ENCODE measurements at regions not wholly inside any gene's neighbourhood (a gene's known extent, or its start where the extent isn't known, plus 50 kb on each side); places are given as distances from the start of the nearest gene placed in this dataset.

DNA sequence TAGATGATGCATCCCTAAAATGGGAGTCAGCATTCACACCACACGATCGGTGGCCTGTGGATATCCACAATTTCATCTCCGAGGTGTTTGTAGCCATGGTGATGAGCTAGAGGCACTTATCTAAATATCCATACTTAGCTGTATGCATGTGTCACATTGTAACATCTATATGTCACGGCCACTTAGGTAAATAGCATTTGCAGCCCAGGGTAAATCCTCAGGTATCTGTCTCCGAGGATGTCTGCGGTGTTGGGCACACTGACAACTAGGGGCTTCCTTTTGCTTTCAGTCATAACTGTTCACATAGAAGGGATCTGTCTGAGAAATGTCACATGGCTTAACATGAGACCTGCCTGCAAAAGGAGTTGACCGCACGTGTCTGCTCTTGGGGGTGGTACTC is 455.2 kb upstream of the ZFHX3 start:
- Histone ChIP-seq H3K9ac (ENCODE audit: low read depth, low read length) (no peak overlapping the region), H3K4me2 (ENCODE audit: low read length) (no peak overlapping the region), H3K9me3 (replicated peaks; ENCODE audit: low read length) (no peaks in the 10 kb centered on the region), H3K36me3 (ENCODE audit: insufficient read depth, low read length) (no peaks in the 10 kb centered on the region), H3K27me3 (ENCODE audit: control insufficient read depth, insufficient read depth, low read length) (peaks cover 11% of the 10 kb centered on the region), H3K4me1 (ENCODE audit: control insufficient read depth, insufficient read depth, low read length) (no peaks in the 10 kb centered on the region), H3K4me3 (ENCODE audit: low read length) (no peak overlapping the region)

DNA sequence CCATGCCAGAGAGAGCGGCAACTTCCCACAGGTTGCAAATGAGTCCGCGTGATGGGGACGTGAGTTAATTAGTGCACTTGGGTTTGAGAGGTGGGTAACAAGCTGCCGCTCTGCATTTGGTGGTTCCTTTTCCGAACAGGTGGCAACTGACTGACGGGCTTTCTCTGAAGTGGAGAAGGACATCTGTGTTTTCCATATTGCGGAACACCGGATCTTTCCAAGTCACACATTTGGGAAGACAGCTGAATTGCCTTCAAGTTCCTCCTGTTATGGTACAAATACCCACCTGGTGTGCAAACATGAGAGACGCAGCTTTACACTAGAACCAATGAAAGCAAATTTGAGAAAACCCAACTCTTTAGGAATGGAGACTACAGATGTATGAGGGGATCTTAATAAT is 451.3 kb upstream of the ZFHX3 start:
- Histone ChIP-seq H3K4me2 (ENCODE audit: low read length) (no peak overlapping the region), H3K4me3 (ENCODE audit: low read length) (no peak overlapping the region), H3K4me1 (ENCODE audit: control insufficient read depth, insufficient read depth, low read length) (no peaks in the 10 kb centered on the region), H3K9me3 (replicated peaks; ENCODE audit: low read length) (no peaks in the 10 kb centered on the region), H3K36me3 (ENCODE audit: insufficient read depth, low read length) (no peaks in the 10 kb centered on the region), H3K9ac (ENCODE audit: low read depth, low read length) (no peak overlapping the region), H3K27me3 (ENCODE audit: control insufficient read depth, insufficient read depth, low read length) (no peaks in the 10 kb centered on the region)

DNA sequence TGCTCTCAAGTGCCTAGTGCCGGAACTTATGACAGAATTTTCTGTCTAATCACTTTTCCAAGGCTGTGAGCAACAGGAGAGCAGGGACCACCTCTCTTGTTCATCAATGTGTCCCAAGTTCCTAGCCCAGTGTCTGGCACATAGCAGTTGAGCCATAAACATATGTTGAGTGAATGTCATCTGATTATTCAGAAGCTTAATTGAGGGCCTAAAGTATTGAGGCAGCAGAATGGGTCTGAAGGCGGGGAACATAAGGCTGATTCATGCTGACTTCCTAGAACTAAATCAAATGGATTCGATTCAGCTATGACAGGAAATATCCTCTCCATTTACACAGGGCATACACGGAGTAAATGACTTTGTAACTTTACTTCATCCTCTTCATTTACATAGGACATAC is 438.0 kb upstream of the ZFHX3 start:
- Histone ChIP-seq H3K4me3 (ENCODE audit: low read length) (no peak overlapping the region), H3K9me3 (replicated peaks; ENCODE audit: low read length) (no peaks in the 10 kb centered on the region), H3K4me2 (ENCODE audit: low read length) (no peak overlapping the region), H3K36me3 (ENCODE audit: insufficient read depth, low read length) (no peaks in the 10 kb centered on the region), H3K27me3 (ENCODE audit: control insufficient read depth, insufficient read depth, low read length) (peaks cover 28% of the 10 kb centered on the region), H3K4me1 (ENCODE audit: control insufficient read depth, insufficient read depth, low read length) (peaks cover 4% of the 10 kb centered on the region), H3K9ac (ENCODE audit: low read depth, low read length) (no peak overlapping the region)

DNA sequence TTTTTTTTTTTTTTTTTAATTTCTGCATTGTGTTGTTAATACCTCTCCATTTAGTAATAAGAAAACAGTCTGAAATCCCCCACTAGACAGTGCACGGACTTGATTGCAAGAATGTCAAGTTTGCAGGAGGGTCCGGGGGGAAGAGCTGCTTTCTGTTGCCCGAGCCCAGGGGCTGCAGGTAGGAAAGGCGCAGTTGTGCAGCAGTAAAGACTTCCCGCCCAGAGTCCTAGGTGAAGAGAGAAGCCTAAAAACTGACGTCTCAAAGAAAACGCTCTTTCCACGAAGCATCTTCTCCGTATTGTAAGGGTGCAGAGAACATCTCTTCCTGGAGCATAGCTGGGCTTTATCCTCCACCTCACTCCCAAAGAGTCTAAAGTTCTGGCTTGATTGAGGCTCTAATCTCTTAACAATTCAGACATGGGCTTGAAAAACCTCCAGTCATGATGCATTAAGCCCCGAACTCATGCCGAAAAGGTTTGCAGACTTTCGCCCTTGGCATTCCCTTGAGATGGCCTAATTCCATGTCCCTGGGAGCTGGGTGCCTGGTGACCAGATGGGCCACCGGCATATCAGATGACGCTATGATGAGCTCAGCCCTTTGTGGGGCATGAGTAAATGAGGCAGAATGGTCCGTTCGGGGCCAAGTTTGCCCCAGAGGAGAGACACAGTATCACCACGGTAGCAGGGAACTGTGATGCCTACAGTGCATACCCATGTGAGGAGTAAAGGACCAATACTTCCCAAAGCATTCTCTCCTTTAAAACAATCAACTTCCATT is 436.2 kb upstream of the ZFHX3 start:
- H3K4me3 ChIP-seq (ENCODE audit: low read length): no peak overlapping the region
- no peaks in the 10 kb centered on the region for H3K9me3 ChIP-seq (replicated peaks; ENCODE audit: low read length)
- H3K27me3 ChIP-seq (ENCODE audit: control insufficient read depth, insufficient read depth, low read length): peaks cover 33% of the 10 kb centered on the region
- H3K4me2 ChIP-seq (ENCODE audit: low read length): no peak overlapping the region
- no peaks in the 10 kb centered on the region for H3K36me3 ChIP-seq (ENCODE audit: insufficient read depth, low read length)
- H3K9ac ChIP-seq (ENCODE audit: low read depth, low read length): no peak overlapping the region
- H3K4me1 ChIP-seq (ENCODE audit: control insufficient read depth, insufficient read depth, low read length): peaks cover 4% of the 10 kb centered on the region

DNA sequence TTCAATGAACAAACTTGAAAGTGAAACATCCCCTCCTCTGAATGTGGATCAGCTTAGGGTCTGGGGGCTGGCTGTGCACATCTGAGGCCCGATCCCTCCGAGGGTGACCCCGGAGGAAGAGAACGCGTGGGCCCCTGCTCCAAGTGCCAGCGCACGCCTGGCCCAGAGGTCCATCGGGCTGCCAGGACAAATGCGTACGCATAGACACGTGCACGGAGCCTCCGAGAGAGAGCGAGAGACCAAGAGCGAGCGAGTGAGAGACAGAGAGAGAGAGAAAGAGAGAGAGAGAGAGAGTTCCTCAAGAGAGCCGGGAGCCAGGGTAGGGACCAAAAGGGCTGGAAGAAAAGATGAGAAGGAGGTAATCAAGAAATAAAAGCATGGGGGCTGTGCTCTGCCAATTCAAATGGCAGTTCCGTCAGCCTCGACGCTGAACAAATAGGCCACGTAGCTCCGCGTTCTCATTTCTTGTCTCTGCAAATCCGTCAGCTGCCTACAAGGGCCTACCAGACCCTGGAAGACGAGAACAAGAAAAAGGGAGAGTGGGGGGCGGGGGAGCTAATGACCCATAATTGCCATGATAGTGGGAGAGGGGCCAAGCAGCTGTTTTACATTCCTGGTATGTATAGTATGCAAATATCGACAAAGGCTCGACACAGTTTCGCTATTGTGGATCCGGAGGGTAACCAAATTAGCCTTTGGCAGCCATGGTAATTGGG is 435.3 kb upstream of the ZFHX3 start:
- Histone ChIP-seq H3K4me1 (ENCODE audit: control insufficient read depth, insufficient read depth, low read length) (peaks cover 4% of the 10 kb centered on the region), H3K4me3 (ENCODE audit: low read length) (peak overlapping the region; percentile 50), H3K9ac (ENCODE audit: low read depth, low read length) (no peak overlapping the region), H3K9me3 (replicated peaks; ENCODE audit: low read length) (no peaks in the 10 kb centered on the region), H3K4me2 (ENCODE audit: low read length) (peak overlapping the region; percentile 71), H3K27me3 (ENCODE audit: control insufficient read depth, insufficient read depth, low read length) (peaks cover 33% of the 10 kb centered on the region), H3K36me3 (ENCODE audit: insufficient read depth, low read length) (no peaks in the 10 kb centered on the region)

DNA sequence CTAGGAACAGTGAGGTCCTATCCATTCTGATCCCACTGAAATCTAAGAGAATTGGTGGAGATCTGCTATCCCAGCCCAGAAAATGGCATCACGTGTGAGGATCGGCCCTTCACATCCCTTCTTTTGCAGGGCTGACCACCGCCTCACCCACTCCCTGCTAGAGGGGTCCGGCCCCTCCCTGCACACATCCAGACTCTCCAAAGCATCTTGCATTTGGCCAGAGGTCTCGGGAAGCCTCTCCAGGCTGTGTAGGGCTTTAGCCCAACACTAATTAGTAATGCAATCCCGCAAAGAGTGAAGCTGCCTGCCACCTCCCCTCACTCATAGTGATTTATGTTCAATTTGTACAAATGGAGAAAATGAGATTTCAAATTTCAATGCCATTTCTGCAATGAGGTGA is 434.4 kb upstream of the ZFHX3 start:
- no peak overlapping the region for H3K4me3 ChIP-seq (ENCODE audit: low read length)
- peaks cover 33% of the 10 kb centered on the region for H3K27me3 ChIP-seq (ENCODE audit: control insufficient read depth, insufficient read depth, low read length)
- no peak overlapping the region for H3K4me2 ChIP-seq (ENCODE audit: low read length)
- peaks cover 4% of the 10 kb centered on the region for H3K4me1 ChIP-seq (ENCODE audit: control insufficient read depth, insufficient read depth, low read length)
- no peaks in the 10 kb centered on the region for H3K9me3 ChIP-seq (replicated peaks; ENCODE audit: low read length)
- no peaks in the 10 kb centered on the region for H3K36me3 ChIP-seq (ENCODE audit: insufficient read depth, low read length)
- no peak overlapping the region for H3K9ac ChIP-seq (ENCODE audit: low read depth, low read length)

DNA sequence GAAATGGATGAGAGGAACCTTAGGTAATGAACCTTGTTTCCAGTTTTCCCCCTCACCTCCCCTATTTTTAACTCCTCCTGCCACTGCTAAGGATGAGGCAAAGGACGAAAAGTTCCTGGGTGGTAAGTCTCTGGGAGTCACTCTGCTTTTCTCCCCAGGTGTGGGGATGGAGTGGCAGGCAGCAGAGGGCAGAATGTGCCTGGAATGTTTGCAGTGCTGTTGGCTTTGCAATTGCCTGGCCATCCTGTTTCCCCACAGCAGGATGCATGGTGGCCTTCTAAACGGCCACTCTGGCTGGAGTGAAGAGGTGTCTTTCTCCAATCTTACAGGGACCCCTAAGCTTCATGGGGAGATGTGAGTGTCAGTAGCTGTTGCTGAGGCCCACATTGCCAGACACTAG is 432.5 kb upstream of the ZFHX3 start:
- no peak overlapping the region for H3K4me3 ChIP-seq (ENCODE audit: low read length)
- H3K4me2 ChIP-seq (ENCODE audit: low read length): no peak overlapping the region
- H3K9ac ChIP-seq (ENCODE audit: low read depth, low read length): no peak overlapping the region
- peaks cover 33% of the 10 kb centered on the region for H3K27me3 ChIP-seq (ENCODE audit: control insufficient read depth, insufficient read depth, low read length)
- no peaks in the 10 kb centered on the region for H3K9me3 ChIP-seq (replicated peaks; ENCODE audit: low read length)
- H3K36me3 ChIP-seq (ENCODE audit: insufficient read depth, low read length): no peaks in the 10 kb centered on the region
- peaks cover 4% of the 10 kb centered on the region for H3K4me1 ChIP-seq (ENCODE audit: control insufficient read depth, insufficient read depth, low read length)

DNA sequence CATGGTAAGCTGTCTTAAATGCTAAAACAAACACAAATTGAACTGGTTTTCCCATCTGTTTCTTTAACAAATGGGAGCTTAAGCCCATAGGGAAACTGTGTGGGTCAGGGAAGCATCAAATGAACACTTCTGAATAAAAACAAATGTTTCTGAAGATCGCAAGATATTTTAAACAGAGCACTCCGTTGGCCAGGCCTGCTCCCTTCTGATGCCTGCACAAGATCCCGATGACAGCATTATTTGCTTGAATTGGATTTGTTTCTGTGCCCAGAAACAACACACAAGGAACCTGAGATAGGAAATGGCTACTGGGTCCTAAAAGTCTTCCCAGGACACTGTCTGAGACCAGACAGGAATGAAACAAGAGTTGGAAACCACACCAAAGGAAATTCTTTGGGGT is 425.8 kb upstream of the ZFHX3 start:
- Histone ChIP-seq H3K4me2 (ENCODE audit: low read length) (no peak overlapping the region), H3K4me1 (ENCODE audit: control insufficient read depth, insufficient read depth, low read length) (no peaks in the 10 kb centered on the region), H3K9me3 (replicated peaks; ENCODE audit: low read length) (no peaks in the 10 kb centered on the region), H3K27me3 (ENCODE audit: control insufficient read depth, insufficient read depth, low read length) (peaks cover 12% of the 10 kb centered on the region), H3K36me3 (ENCODE audit: insufficient read depth, low read length) (no peaks in the 10 kb centered on the region), H3K4me3 (ENCODE audit: low read length) (no peak overlapping the region), H3K9ac (ENCODE audit: low read depth, low read length) (no peak overlapping the region)

DNA sequence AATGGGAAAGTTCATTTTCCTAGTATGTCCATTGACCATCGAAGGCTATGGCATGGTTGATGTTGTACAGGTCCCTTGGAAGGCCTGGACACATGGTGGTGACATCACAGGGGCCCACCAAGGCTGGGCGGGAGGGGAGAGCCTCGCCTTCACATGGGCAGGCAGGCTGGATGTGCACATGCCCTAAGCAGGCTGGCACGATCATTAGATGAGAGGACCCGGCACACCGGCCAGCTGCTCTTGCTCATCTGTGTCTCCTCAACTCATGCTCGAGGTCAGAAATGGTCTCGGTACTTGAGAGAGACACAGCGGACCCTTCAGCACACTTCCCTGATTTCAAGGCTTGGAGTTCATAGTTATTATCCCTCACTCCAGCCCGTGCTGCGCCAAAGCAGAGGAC is 416.9 kb upstream of the ZFHX3 start:
- Histone ChIP-seq H3K9ac (ENCODE audit: low read depth, low read length) (no peak overlapping the region), H3K4me1 (ENCODE audit: control insufficient read depth, insufficient read depth, low read length) (no peaks in the 10 kb centered on the region), H3K4me2 (ENCODE audit: low read length) (no peak overlapping the region), H3K4me3 (ENCODE audit: low read length) (no peak overlapping the region), H3K9me3 (replicated peaks; ENCODE audit: low read length) (no peaks in the 10 kb centered on the region), H3K27me3 (ENCODE audit: control insufficient read depth, insufficient read depth, low read length) (peaks cover 45% of the 10 kb centered on the region), H3K36me3 (ENCODE audit: insufficient read depth, low read length) (no peaks in the 10 kb centered on the region)

DNA sequence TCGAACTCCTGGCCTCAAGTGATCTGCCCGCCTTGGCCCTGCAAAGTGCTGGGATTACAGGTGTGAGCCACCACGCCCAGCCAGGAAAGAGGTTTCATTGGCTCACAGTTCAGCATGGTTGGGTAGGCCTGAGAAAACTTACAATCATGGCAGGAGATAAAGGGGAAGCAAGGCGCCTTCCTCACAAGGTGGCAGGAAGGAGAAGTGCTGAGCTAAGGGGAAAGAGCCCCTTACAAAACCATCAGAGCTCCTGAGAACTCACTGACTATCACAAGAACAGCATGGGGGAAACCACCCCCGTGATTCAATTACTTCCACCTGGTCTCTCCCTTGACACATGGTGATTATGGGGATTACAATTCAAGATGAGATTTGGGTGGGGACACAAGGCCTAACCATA is 411.7 kb upstream of the ZFHX3 start:
- Histone ChIP-seq H3K4me3 (ENCODE audit: low read length) (no peak overlapping the region), H3K9me3 (replicated peaks; ENCODE audit: low read length) (no peaks in the 10 kb centered on the region), H3K36me3 (ENCODE audit: insufficient read depth, low read length) (no peaks in the 10 kb centered on the region), H3K4me2 (ENCODE audit: low read length) (no peak overlapping the region), H3K9ac (ENCODE audit: low read depth, low read length) (no peak overlapping the region), H3K4me1 (ENCODE audit: control insufficient read depth, insufficient read depth, low read length) (no peaks in the 10 kb centered on the region), H3K27me3 (ENCODE audit: control insufficient read depth, insufficient read depth, low read length) (peaks cover 11% of the 10 kb centered on the region)

DNA sequence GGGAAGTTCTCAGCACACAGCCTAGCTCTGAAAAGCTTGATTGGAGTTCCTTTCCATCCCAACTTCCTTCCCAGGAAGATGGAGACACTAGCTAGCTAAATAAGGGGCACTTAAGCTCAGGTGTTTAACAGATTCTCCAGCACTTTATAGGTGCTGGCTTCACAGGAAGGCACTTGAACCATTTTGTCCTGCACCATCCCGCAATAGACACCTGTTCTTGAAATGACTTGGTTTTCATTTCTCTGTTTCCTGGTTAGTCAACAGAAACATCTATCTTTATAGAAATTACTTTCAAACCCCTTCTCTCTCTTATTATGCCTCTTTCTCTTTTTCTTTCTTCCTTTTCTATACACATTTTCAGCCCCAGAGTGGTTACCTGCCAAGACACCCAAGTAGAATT is 409.9 kb upstream of the ZFHX3 start:
- H3K36me3 ChIP-seq (ENCODE audit: insufficient read depth, low read length): no peaks in the 10 kb centered on the region
- no peak overlapping the region for H3K9ac ChIP-seq (ENCODE audit: low read depth, low read length)
- no peak overlapping the region for H3K4me3 ChIP-seq (ENCODE audit: low read length)
- no peaks in the 10 kb centered on the region for H3K4me1 ChIP-seq (ENCODE audit: control insufficient read depth, insufficient read depth, low read length)
- no peaks in the 10 kb centered on the region for H3K27me3 ChIP-seq (ENCODE audit: control insufficient read depth, insufficient read depth, low read length)
- H3K9me3 ChIP-seq (replicated peaks; ENCODE audit: low read length): no peaks in the 10 kb centered on the region
- no peak overlapping the region for H3K4me2 ChIP-seq (ENCODE audit: low read length)

DNA sequence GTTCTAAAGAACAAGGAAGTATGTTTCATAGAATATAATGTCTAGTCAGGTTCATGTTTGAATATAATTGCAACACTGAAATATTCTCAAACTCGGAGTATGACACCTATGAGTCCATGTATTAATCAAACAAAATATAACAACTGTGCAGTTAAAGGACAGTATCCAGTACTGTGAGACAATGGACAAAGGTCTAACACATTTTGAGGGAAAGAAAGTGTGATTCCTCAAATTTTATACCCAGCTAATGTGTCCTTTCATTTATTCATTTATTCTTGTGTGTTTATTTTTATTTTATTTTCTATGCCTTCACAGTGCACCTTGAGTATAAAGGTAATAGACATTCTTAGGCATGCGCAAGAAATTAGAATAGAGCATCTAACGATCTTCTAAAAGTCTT is 401.0 kb upstream of the ZFHX3 start:
- Histone ChIP-seq H3K4me2 (ENCODE audit: low read length) (no peak overlapping the region), H3K4me1 (ENCODE audit: control insufficient read depth, insufficient read depth, low read length) (no peaks in the 10 kb centered on the region), H3K9me3 (replicated peaks; ENCODE audit: low read length) (peaks cover 12% of the 10 kb centered on the region), H3K4me3 (ENCODE audit: low read length) (no peak overlapping the region), H3K36me3 (ENCODE audit: insufficient read depth, low read length) (no peaks in the 10 kb centered on the region), H3K9ac (ENCODE audit: low read depth, low read length) (no peak overlapping the region), H3K27me3 (ENCODE audit: control insufficient read depth, insufficient read depth, low read length) (no peaks in the 10 kb centered on the region)
